Gastrocnemius medialis (tissue), 4 donors: ENCODE measurements at regions not wholly inside any gene's neighbourhood (a gene's known extent, or its start where the extent isn't known, plus 50 kb on each side); places are given as distances from the start of the nearest gene placed in this dataset.

Source experiments
- ATAC-seq, 2 donors: fragments of 150-250 bp; one replicate each; pipeline ENCODE4 v1.9.1; 2016
- DNase-seq, 2 donors: peaks; one replicate each; pipeline ENCODE4 v3.0.0-alpha.2; 2019
- H3K27ac ChIP-seq, 4 donors: fragments of 200-600 bp; sonication (generic); 1 replicate in 1 of 4; 2 replicates in 3 of 4; pipeline ENCODE4 v1.5.1; 2016 to 2018; ENCODE audit warnings: mild to moderate bottlenecking in 2 of 4, moderate library complexity in 1 of 4
- H3K27me3 ChIP-seq, 3 donors: fragments of 200-600 bp; sonication (generic) in 2 of 3; 1 replicate in 1 of 3; 2 replicates in 2 of 3; pipeline versions ENCODE4 v1.5.1 to v1.6.0; 2016 to 2019; ENCODE audit warnings: mild to moderate bottlenecking in 1 of 3, moderate library complexity in 1 of 3
- H3K36me3 ChIP-seq, 2 donors: fragments of 200-600 bp; sonication (generic) in 1 of 2; one replicate each; pipeline ENCODE4 v1.5.1; 2017 to 2018
- H3K4me1 ChIP-seq, 2 donors: fragments of 200-600 bp; sonication (generic) in 1 of 2; one replicate each; pipeline ENCODE4 v1.5.1; 2016 to 2017; ENCODE audit warnings: mild to moderate bottlenecking in 2 of 2
- H3K4me3 ChIP-seq, 4 donors: fragments of 200-600 bp; sonication (generic) in 3 of 4; 1 replicate in 1 of 4; 2 replicates in 3 of 4; pipeline ENCODE4 v1.5.1; 2016 to 2019; ENCODE audit warnings: mild to moderate bottlenecking in 2 of 4
- H3K9me3 ChIP-seq, 3 donors: fragments of 200-600 bp; sonication (generic) in 2 of 3; 1 replicate in 1 of 3; 2 replicates in 2 of 3; pipeline ENCODE4 v1.5.1; 2016 to 2019
- POLR2A ChIP-seq, 2 donors: fragments of 450-650 bp; IDR thresholded peaks; one replicate each; pipeline ENCODE4 v1.6.1; 2017; ENCODE audit warnings: antibody characterized with exemption in 2 of 2, mild to moderate bottlenecking in 2 of 2, moderate library complexity in 2 of 2
- in situ Hi-C, 4 donors: fragments of 200-750 bp; cut with MboI; loops; one replicate each; pipeline versions ENCODE4 v1.15.0 to v1.8.0; 2017; ENCODE audit warnings: low sequenced_read_pairs in 4 of 4
- intact Hi-C: fragments of 100-400 bp; cut with DNase I; formaldehyde crosslinking; loops from one replicate; pipeline ENCODE4 v1.15.1; 2023; ENCODE audit warnings: low total_unique reads
- TF ChIP-seq, protein P1 (sequence below), 5 experiments: fragments of 450-650 bp in 3 of 5; fragments of 200-600 bp in 2 of 5; sonication (generic) in 2 of 5; IDR thresholded peaks in 4 of 5; conservative IDR thresholded peaks in 1 of 5; 1 replicate in 4 of 5; 2 replicates in 1 of 5; pipeline ENCODE4 v1.5.1; 2016 to 2019; ENCODE audit warnings: antibody characterized with exemption in 5 of 5, mild to moderate bottlenecking in 3 of 5, moderate library complexity in 3 of 5

DNA sequence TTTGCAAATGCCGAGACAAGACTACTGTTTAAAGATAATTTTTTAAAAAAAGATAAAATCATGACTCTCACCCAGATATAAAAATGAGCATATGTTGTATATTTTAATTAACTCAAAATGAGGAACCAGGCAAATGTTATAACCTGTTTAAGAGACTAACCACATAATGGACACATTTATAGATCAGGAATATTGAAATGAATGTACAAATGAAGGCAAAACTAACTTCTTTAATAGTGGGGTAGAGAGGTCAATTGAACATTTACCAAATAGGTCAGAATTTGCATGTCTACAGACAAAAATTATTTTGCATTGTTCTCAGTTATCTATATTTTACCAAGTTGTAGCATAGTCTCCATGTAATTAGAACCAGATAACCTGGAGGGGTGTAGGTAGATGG is 134.3 kb upstream of the PFN2 start:
- peaks cover 0 to 8% (median 0%) of the 10 kb centered on the region in 3 donors for H3K9me3 ChIP-seq
- no peaks in the 10 kb centered on the region for H3K36me3 ChIP-seq
- in situ Hi-C loops: no loop called here
- H3K27ac ChIP-seq: no peak overlapping the region
- DNase-seq: no peak
- no peaks in the 10 kb centered on the region for H3K27me3 ChIP-seq
- peaks cover 0 to 13% of the 10 kb centered on the region in 2 donors for H3K4me1 ChIP-seq
- ATAC-seq: no peak
- TF ChIP-seq, protein P1, sequence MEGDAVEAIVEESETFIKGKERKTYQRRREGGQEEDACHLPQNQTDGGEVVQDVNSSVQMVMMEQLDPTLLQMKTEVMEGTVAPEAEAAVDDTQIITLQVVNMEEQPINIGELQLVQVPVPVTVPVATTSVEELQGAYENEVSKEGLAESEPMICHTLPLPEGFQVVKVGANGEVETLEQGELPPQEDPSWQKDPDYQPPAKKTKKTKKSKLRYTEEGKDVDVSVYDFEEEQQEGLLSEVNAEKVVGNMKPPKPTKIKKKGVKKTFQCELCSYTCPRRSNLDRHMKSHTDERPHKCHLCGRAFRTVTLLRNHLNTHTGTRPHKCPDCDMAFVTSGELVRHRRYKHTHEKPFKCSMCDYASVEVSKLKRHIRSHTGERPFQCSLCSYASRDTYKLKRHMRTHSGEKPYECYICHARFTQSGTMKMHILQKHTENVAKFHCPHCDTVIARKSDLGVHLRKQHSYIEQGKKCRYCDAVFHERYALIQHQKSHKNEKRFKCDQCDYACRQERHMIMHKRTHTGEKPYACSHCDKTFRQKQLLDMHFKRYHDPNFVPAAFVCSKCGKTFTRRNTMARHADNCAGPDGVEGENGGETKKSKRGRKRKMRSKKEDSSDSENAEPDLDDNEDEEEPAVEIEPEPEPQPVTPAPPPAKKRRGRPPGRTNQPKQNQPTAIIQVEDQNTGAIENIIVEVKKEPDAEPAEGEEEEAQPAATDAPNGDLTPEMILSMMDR (IDR thresholded peaks at IDR 0.05 in 4 of 5, conservative IDR thresholded peaks at IDR 0.05 in 1 of 5): no peak
- TF ChIP-seq POLR2A (IDR thresholded peaks at IDR 0.05): no peak
- intact Hi-C loops: no loop called here
- H3K4me3 ChIP-seq: no peak overlapping the region

DNA sequence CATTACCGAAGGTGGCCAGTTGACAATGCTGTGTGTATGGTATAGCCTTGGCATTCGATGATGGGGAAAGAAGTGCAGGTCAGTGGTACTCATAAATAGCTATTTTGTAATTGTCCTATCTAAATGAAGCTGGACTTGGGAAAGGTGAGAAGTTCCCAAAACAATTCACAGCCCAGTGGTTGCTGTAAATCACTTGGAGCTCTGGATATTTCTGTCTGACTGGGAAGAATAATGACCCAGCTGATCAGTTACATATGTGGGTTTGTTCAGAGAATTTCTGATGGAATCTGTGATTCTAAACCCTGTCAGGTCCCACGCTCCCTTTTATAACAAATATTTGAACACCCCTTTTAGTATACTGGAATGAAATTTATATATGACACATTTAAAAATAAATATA is 133.9 kb upstream of the PFN2 start:
- Histone ChIP-seq H3K27ac (peak overlapping the region in 1 of 4 donors; percentile 8), H3K9me3 (peaks cover 0 to 8% (median 0%) of the 10 kb centered on the region in 3 donors), H3K4me3 (no peak overlapping the region), H3K27me3 (no peaks in the 10 kb centered on the region), H3K4me1 (peaks cover 0 to 13% of the 10 kb centered on the region in 2 donors), H3K36me3 (no peaks in the 10 kb centered on the region)
- no peak for DNase-seq
- no peak for TF ChIP-seq POLR2A (IDR thresholded peaks at IDR 0.05)
- TF ChIP-seq, protein P1 (IDR thresholded peaks at IDR 0.05 in 4 of 5, conservative IDR thresholded peaks at IDR 0.05 in 1 of 5): no peak
- ATAC-seq: no peak
- in situ Hi-C loops (no loop called here), intact Hi-C loops (no loop called here)

DNA sequence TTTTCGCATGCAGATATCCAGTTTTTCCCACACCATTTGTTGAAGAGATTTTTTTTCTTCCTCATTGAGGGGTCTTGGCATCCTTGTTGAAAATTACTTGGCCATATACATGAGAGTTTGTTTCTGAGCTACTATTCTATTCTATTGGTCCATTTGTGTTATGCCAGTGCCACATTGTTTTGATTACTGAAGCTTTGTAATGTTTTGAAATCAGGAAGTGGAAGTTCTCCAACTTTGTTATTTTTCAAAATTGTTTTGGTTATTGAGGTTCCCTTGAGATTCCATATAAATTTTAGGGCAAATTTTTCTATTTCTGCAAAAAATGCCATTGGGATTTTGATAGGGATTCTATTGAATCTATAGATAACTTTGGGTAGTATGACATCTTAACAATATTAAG is 130.3 kb upstream of the PFN2 start:
- TF ChIP-seq, protein P1 (IDR thresholded peaks at IDR 0.05 in 4 of 5, conservative IDR thresholded peaks at IDR 0.05 in 1 of 5): no peak
- no peak for TF ChIP-seq POLR2A (IDR thresholded peaks at IDR 0.05)

DNA sequence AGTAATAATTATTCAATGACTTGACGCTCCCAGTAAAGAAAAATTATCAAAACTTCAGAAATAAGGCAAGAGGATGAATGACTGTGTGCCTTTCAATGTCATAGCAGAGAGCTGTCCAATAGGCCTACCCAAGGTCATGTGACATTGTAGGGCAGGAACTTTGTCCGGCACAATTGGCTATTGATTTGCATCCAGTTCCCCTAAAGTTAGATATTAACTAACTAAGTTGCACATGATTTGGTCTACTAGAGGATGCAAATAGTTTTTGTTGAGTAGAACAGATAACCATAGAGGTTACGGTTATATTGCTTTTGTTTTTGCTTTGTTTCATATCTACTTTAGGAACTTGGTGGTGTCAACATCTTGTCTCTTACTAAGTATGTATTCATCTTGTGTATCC is 127.9 kb upstream of the PFN2 start:
- H3K36me3 ChIP-seq: no peaks in the 10 kb centered on the region
- DNase-seq (no peak), ATAC-seq (no peak)
- intact Hi-C loops (loop anchor here (5.0 kb wide), 1 partner anchor 69 kb away; no protein-coding TSS in a partner anchor), in situ Hi-C loops (loop anchor here in 1 of 4 donors (10.0 kb wide), 1 partner anchor 64 kb away; no protein-coding TSS in a partner anchor)
- no peak overlapping the region for H3K4me3 ChIP-seq
- H3K4me1 ChIP-seq: peaks cover 12 to 26% of the 10 kb centered on the region in 2 donors
- H3K27me3 ChIP-seq: no peaks in the 10 kb centered on the region
- no peak overlapping the region for H3K27ac ChIP-seq
- H3K9me3 ChIP-seq: peaks cover 0 to 8% (median 0%) of the 10 kb centered on the region in 3 donors
- TF ChIP-seq, protein P1 (IDR thresholded peaks at IDR 0.05 in 4 of 5, conservative IDR thresholded peaks at IDR 0.05 in 1 of 5): no peak
- no peak for TF ChIP-seq POLR2A (IDR thresholded peaks at IDR 0.05)

More for the DNA sequence above, 130.3 kb upstream of the PFN2 start:
- intact Hi-C loops (no loop called here), in situ Hi-C loops (no loop called here)
- Histone ChIP-seq H3K4me1 (peaks cover 8 to 23% of the 10 kb centered on the region in 2 donors), H3K9me3 (peaks cover 0 to 8% (median 0%) of the 10 kb centered on the region in 3 donors), H3K4me3 (no peak overlapping the region), H3K27me3 (no peaks in the 10 kb centered on the region), H3K27ac (no peak overlapping the region), H3K36me3 (no peaks in the 10 kb centered on the region)
- ATAC-seq: no peak
- DNase-seq: no peak

DNA sequence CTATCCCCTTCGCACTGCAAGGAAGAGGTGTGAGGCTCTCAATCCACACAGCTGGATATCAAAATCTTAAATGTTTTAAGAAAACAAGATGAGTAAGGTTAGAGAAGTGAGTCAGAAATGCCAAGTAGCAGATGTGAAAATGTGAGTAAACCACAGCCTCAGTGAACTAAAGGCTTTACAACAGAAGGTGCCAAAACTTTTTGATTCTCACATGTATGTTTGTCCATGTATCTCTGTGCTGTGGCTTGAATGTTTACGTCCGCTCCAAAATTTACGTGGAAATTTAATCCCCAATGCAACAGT is 126.8 kb upstream of the PFN2 start:
- H3K9me3 ChIP-seq: peaks cover 0 to 8% (median 0%) of the 10 kb centered on the region in 3 donors
- no peak for TF ChIP-seq POLR2A (IDR thresholded peaks at IDR 0.05)
- ATAC-seq (no peak), DNase-seq (no peak)
- intact Hi-C loops: loop anchor here (5.0 kb wide), 1 partner anchor 70 kb away; no protein-coding TSS in a partner anchor
- no peaks in the 10 kb centered on the region for H3K27me3 ChIP-seq
- in situ Hi-C loops: loop anchor here in 1 of 4 donors (10.0 kb wide), 1 partner anchor 63 kb away; no protein-coding TSS in a partner anchor
- H3K36me3 ChIP-seq: no peaks in the 10 kb centered on the region
- H3K27ac ChIP-seq: peak overlapping the region; percentile 53 to 97 (median 90)
- no peak overlapping the region for H3K4me3 ChIP-seq
- H3K4me1 ChIP-seq: peaks cover 22 to 36% of the 10 kb centered on the region in 2 donors
